Pancreas (tissue), 10 donors: ENCODE measurements at regions not wholly inside any gene's neighbourhood (a gene's known extent, or its start where the extent isn't known, plus 50 kb on each side); places are given as distances from the start of the nearest gene placed in this dataset.

Experiments used
- ATAC-seq, 4 donors: fragments of 200-7000 bp; cut with Tn5 transposase; one replicate each; pipeline versions ENCODE4 v1.8.0 to v1.9.1; 2020; ENCODE audit warnings: mild to moderate bottlenecking in 4 of 4, moderate library complexity in 4 of 4
- DNase-seq, 6 donors: peaks; one replicate each; pipeline ENCODE4 v3.0.0-alpha.2; 2020
- FAIRE-seq: peaks from 2 replicates; lab custom pipeline; 2012; peaks lifted over from hg19 to GRCh38; lab: Jason Lieb, UNC
- H3K27ac ChIP-seq, 4 donors: fragments of 200-600 bp; sonication (generic); 1 replicate in 3 of 4; 2 replicates in 1 of 4; pipeline versions ENCODE4 v1.5.0 to v1.8.0; 2020
- H3K27me3 ChIP-seq, 4 donors: fragments of 200-600 bp; one replicate each; pipeline ENCODE4 v1.8.0; 2021
- H3K36me3 ChIP-seq, 3 donors: fragments of 200-600 bp; sonication (generic) in 1 of 3; one replicate each; pipeline versions ENCODE4 v1.5.0 to v1.8.0; 2020 to 2021
- H3K4me1 ChIP-seq, 3 donors: fragments of 200-600 bp; one replicate each; pipeline ENCODE4 v1.8.0; 2021
- H3K4me3 ChIP-seq, 4 donors: fragments of 200-600 bp; sonication (generic) in 2 of 4; one replicate each; pipeline versions ENCODE4 v1.5.0 to v1.8.0; 2020 to 2021
- H3K9me3 ChIP-seq, 4 donors: fragments of 200-600 bp; one replicate each; pipeline ENCODE4 v1.8.0; 2021
- CTCF ChIP-seq, 4 donors: fragments of 200-600 bp; sonication (generic) in 3 of 4; IDR thresholded peaks; one replicate each; pipeline versions ENCODE4 v1.5.0 to v1.8.0; 2021; ENCODE audit warnings: antibody characterized with exemption in 4 of 4
- WGBS, 2 donors: extraction: QIAGEN DNeasy Blood & Tissue Kit; methylation state at CpG; one replicate each; pipeline ENCODE4 v1.1.7; 2013; 5-methylcytosine and 5-hydroxymethylcytosine counted together
- intact Hi-C, 3 donors: fragments of 100-400 bp; cut with DNase I; formaldehyde crosslinking; loops; one replicate each; pipeline versions ENCODE4 v1.11.1 to v1.14.2; 2022
- donor health status: healthy with polysubstance abuse.
- donor health status: DM: no; HTN: no; CAD: no; lungs with moderate emphysema.
- donor health status: DM: no; HTN: no; CAD: no.
- donor health status: control.
- donor health status: control.
- donor health status: Bipolar disorder and iron deficiency.
- donor health status: DM: yes; HTN: yes; CAD: no.
- donor health status: DM: no; HTN: no; CAD: no.
- donor health status: DM: no; HTN: no; CAD: no.
- donor health status: DM: yes; HTN: yes; CAD: no.

- Histone ChIP-seq H3K27ac (no peak overlapping the region), H3K9me3 (no peaks in the 10 kb centered on the region), H3K27me3 (no peaks in the 10 kb centered on the region), H3K36me3 (no peaks in the 10 kb centered on the region), H3K4me3 (no peak overlapping the region), H3K4me1 (no peaks in the 10 kb centered on the region)
- FAIRE-seq (no peak), DNase-seq (no peak), ATAC-seq (no peak)
- intact Hi-C loops = no loop called here
- TF ChIP-seq CTCF (IDR thresholded peaks at IDR 0.05) = no peak
- WGBS, 2 donors = 63 to 75% methylated on average over 2 of the region's 2 CpGs
Measured at GRCh38 chr16:65323655-65324237, 201.9 kb upstream of the CDH11 start.

- no peak for TF ChIP-seq CTCF (IDR thresholded peaks at IDR 0.05)
- Histone ChIP-seq H3K36me3 (no peaks in the 10 kb centered on the region), H3K4me3 (no peak overlapping the region), H3K9me3 (no peaks in the 10 kb centered on the region), H3K27ac (no peak overlapping the region), H3K27me3 (no peaks in the 10 kb centered on the region), H3K4me1 (no peaks in the 10 kb centered on the region)
- ATAC-seq (no peak), DNase-seq (no peak), FAIRE-seq (no peak)
- intact Hi-C loops = no loop called here
- WGBS, 2 donors = 19 to 21% methylated on average over 6 of the region's 6 CpGs
Measured at GRCh38 chr16:65319621-65320231, 197.9 kb upstream of the CDH11 start.

- FAIRE-seq (no peak), DNase-seq (no peak), ATAC-seq (no peak)
- H3K4me1 ChIP-seq = no peaks in the 10 kb centered on the region
- H3K27me3 ChIP-seq = peaks cover 0 to 5% (median 0%) of the 10 kb centered on the region in 4 donors
- no peaks in the 10 kb centered on the region for H3K9me3 ChIP-seq
- no peak overlapping the region for H3K27ac ChIP-seq
- intact Hi-C loops = no loop called here
- no peak for TF ChIP-seq CTCF (IDR thresholded peaks at IDR 0.05)
- H3K36me3 ChIP-seq = no peaks in the 10 kb centered on the region
- H3K4me3 ChIP-seq = no peak overlapping the region
Measured at GRCh38 chr16:65318590-65319257, 196.9 kb upstream of the CDH11 start.

- H3K36me3 ChIP-seq = no peaks in the 10 kb centered on the region
- H3K27me3 ChIP-seq = peaks cover 0 to 8% (median 0%) of the 10 kb centered on the region in 4 donors
- no peak for TF ChIP-seq CTCF (IDR thresholded peaks at IDR 0.05)
- H3K27ac ChIP-seq = no peak overlapping the region
- H3K4me1 ChIP-seq = no peaks in the 10 kb centered on the region
- WGBS, 2 donors = 30% methylated on average over 9 of the region's 9 CpGs
- no peak for FAIRE-seq
- no peak for ATAC-seq
- intact Hi-C loops = no loop called here
- H3K9me3 ChIP-seq = no peaks in the 10 kb centered on the region
- H3K4me3 ChIP-seq = no peak overlapping the region
- DNase-seq = no peak
Measured at GRCh38 chr16:65318138-65318537, 196.3 kb upstream of the CDH11 start.

GRCh38 chr16:65316808-65317207 is 194.9 kb upstream of the CDH11 start:
- H3K36me3 ChIP-seq = no peaks in the 10 kb centered on the region
- intact Hi-C loops = no loop called here
- no peaks in the 10 kb centered on the region for H3K4me1 ChIP-seq
- TF ChIP-seq CTCF (IDR thresholded peaks at IDR 0.05) = no peak
- H3K4me3 ChIP-seq = no peak overlapping the region
- no peaks in the 10 kb centered on the region for H3K9me3 ChIP-seq
- peaks cover 0 to 8% (median 0%) of the 10 kb centered on the region in 4 donors for H3K27me3 ChIP-seq
- 50 to 61% methylated on average over 3 of the region's 3 CpGs for WGBS, 2 donors
- no peak overlapping the region for H3K27ac ChIP-seq
- ATAC-seq (no peak), DNase-seq (no peak), FAIRE-seq (no peak)
